ENCODE measurements at regions not wholly inside any gene's neighbourhood (a gene's known extent, or its start where the extent isn't known, plus 50 kb on each side); places are given as distances from the start of the nearest gene placed in this dataset.

- H3K36me3 ChIP-seq: no peaks in the 10 kb centered on the region
- no peak for TF ChIP-seq CTCF (IDR thresholded peaks at IDR 0.05; ENCODE audit: low read depth, low read length)
- DNase-seq (ENCODE audit: low read depth in 1 of 2, low spot score in 1 of 2): no peak
- H3K27ac ChIP-seq: no peak overlapping the region
- H3K4me3 ChIP-seq: no peak overlapping the region
- H3K27me3 ChIP-seq: no peaks in the 10 kb centered on the region
- H3K4me1 ChIP-seq (ENCODE audit: low read depth): no peaks in the 10 kb centered on the region
- H3K9me3 ChIP-seq (ENCODE audit: low read depth): no peaks in the 10 kb centered on the region
These were observed 260.5 kb downstream of the TNS1 start for GRCh38 chr2:217742276-217742675.

- H3K4me1 ChIP-seq (ENCODE audit: low read depth): no peaks in the 10 kb centered on the region
- H3K27ac ChIP-seq: no peak overlapping the region
- no peaks in the 10 kb centered on the region for H3K9me3 ChIP-seq (ENCODE audit: low read depth)
- no peak for DNase-seq (ENCODE audit: low read depth in 1 of 2, low spot score in 1 of 2)
- H3K4me3 ChIP-seq: no peak overlapping the region
- TF ChIP-seq CTCF (IDR thresholded peaks at IDR 0.05; ENCODE audit: low read depth, low read length): no peak
- H3K36me3 ChIP-seq: no peaks in the 10 kb centered on the region
- H3K27me3 ChIP-seq: no peaks in the 10 kb centered on the region
These were observed 261.3 kb downstream of the TNS1 start for GRCh38 chr2:217741381-217741955.

GRCh38 chr2:217740756-217741155 lies 262.0 kb downstream of the TNS1 start:
- H3K4me1 ChIP-seq (ENCODE audit: low read depth): no peaks in the 10 kb centered on the region
- TF ChIP-seq CTCF (IDR thresholded peaks at IDR 0.05; ENCODE audit: low read depth, low read length): no peak
- no peak overlapping the region for H3K27ac ChIP-seq

GRCh38 chr2:217740178-217740577 lies 262.6 kb downstream of the TNS1 start:
- Histone ChIP-seq H3K27me3 (no peaks in the 10 kb centered on the region), H3K36me3 (no peaks in the 10 kb centered on the region), H3K27ac (no peak overlapping the region), H3K4me3 (no peak overlapping the region), H3K9me3 (ENCODE audit: low read depth) (no peaks in the 10 kb centered on the region), H3K4me1 (ENCODE audit: low read depth) (no peaks in the 10 kb centered on the region)
- no peak for TF ChIP-seq CTCF (IDR thresholded peaks at IDR 0.05; ENCODE audit: low read depth, low read length)
- no peak for DNase-seq (ENCODE audit: low read depth in 1 of 2, low spot score in 1 of 2)

More at GRCh38 chr2:217740756-217741155, 262.0 kb downstream of the TNS1 start:
- Histone ChIP-seq H3K9me3 (ENCODE audit: low read depth) (no peaks in the 10 kb centered on the region), H3K36me3 (no peaks in the 10 kb centered on the region), H3K27me3 (no peaks in the 10 kb centered on the region), H3K4me3 (no peak overlapping the region)
- no peak for DNase-seq (ENCODE audit: low read depth in 1 of 2, low spot score in 1 of 2)

- Histone ChIP-seq H3K4me3 (no peak overlapping the region), H3K9me3 (ENCODE audit: low read depth) (no peaks in the 10 kb centered on the region), H3K4me1 (ENCODE audit: low read depth) (no peaks in the 10 kb centered on the region), H3K27ac (no peak overlapping the region), H3K36me3 (no peaks in the 10 kb centered on the region), H3K27me3 (no peaks in the 10 kb centered on the region)
- TF ChIP-seq CTCF (IDR thresholded peaks at IDR 0.05; ENCODE audit: low read depth, low read length): no peak
- DNase-seq (ENCODE audit: low read depth in 1 of 2, low spot score in 1 of 2): no peak
These were observed 263.1 kb downstream of the TNS1 start for GRCh38 chr2:217739741-217740140.

GRCh38 chr2:217738061-217738460 lies 264.7 kb downstream of the TNS1 start:
- Histone ChIP-seq H3K27ac (no peak overlapping the region), H3K36me3 (no peaks in the 10 kb centered on the region), H3K4me3 (no peak overlapping the region), H3K9me3 (ENCODE audit: low read depth) (no peaks in the 10 kb centered on the region), H3K4me1 (ENCODE audit: low read depth) (no peaks in the 10 kb centered on the region), H3K27me3 (no peaks in the 10 kb centered on the region)
- TF ChIP-seq CTCF (IDR thresholded peaks at IDR 0.05; ENCODE audit: low read depth, low read length): no peak
- no peak for DNase-seq (ENCODE audit: low read depth in 1 of 2, low spot score in 1 of 2)
